ENCODE measurements at regions not wholly inside any gene's neighbourhood (a gene's known extent, or its start where the extent isn't known, plus 50 kb on each side); places are given as distances from the start of the nearest gene placed in this dataset.

DNA sequence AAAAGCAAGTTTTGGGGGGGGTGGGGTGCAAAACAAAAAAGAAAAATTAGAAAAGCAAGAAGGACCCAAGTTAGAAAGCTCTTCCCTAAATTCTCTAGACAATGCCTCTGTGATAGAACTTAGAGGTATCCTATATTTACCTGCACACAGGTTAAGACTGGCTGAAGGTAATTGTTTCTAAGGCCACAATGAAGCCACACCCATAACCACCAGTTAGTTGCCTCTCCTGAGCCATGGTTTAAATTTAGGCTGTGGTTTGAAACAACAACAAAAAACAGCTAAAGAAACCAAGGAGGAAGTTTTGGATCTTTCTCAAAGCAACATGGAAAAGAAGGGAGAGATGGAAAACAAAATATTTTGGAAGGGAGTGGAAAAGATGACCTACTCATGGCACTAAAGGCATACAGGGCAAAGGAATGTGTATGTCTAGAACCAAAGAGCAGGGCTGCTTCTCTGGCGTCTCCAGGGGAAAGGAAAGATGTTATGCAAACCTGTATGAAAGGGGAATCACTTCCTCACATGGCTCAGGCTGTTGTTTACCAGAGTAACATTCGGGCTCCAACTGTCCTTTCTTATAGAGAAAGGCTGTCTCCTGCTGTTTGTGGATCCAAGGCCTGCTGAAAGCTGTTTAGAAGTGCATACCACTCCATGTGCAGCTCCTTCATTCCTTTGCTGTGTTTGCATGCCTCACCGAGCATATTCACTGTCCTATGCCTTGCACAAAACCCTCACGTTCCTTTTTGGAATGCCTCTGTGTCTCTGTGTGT, 408.9 kb upstream of the MPDZ start:
- H3K4me3 ChIP-seq (ENCODE audit: low read depth, low read length), result no peak overlapping the region
- no peaks in the 10 kb centered on the region for H3K9me3 ChIP-seq (ENCODE audit: control insufficient read depth, insufficient read depth, low read depth, low read length)
- no peaks in the 10 kb centered on the region for H3K36me3 ChIP-seq (ENCODE audit: control insufficient read depth in 2 of 2, insufficient read depth in 1 of 2, low read length in 2 of 2)
- POLR2A ChIA-PET, result no interaction called here
- no peaks in the 10 kb centered on the region for H3K4me1 ChIP-seq (ENCODE audit: control insufficient read depth, insufficient read depth, low read length)
- TF ChIP-seq ZNF214 (tag by site-specific recombination; IDR thresholded peaks at IDR 0.05; ENCODE audit: borderline replicate concordance) (no peak), ZNF76 (tag by site-specific recombination; IDR thresholded peaks at IDR 0.05; ENCODE audit: borderline replicate concordance, low read depth) (no peak), GLIS2 (tag by site-specific recombination; IDR thresholded peaks at IDR 0.05) (no peak), ZNF555 (tag by site-specific recombination; conservative IDR thresholded peaks at IDR 0.05) (no peak), ZNF292 (tag by site-specific recombination; IDR thresholded peaks at IDR 0.05; ENCODE audit: borderline replicate concordance, low read depth) (no peak), ZNF335 (tag by site-specific recombination; conservative IDR thresholded peaks at IDR 0.05) (no peak), IKZF3 (tag by site-specific recombination; IDR thresholded peaks at IDR 0.05) (no peak), HOXD13 (CRISPR knock-in tag; IDR thresholded peaks at IDR 0.05; ENCODE audit: borderline replicate concordance) (no peak), ZNF433 (tag by site-specific recombination; IDR thresholded peaks at IDR 0.05; ENCODE audit: low read depth) (no peak), WT1 (tag by site-specific recombination; IDR thresholded peaks at IDR 0.05) (no peak), ZFP3 (tag by site-specific recombination; IDR thresholded peaks at IDR 0.05; ENCODE audit: low read depth) (no peak), ZNF10 (tag by site-specific recombination; IDR thresholded peaks at IDR 0.05) (no peak), SCRT1 (tag by site-specific recombination; IDR thresholded peaks at IDR 0.05; ENCODE audit: borderline replicate concordance) (no peak)
- TF ChIP-seq, protein P1, sequence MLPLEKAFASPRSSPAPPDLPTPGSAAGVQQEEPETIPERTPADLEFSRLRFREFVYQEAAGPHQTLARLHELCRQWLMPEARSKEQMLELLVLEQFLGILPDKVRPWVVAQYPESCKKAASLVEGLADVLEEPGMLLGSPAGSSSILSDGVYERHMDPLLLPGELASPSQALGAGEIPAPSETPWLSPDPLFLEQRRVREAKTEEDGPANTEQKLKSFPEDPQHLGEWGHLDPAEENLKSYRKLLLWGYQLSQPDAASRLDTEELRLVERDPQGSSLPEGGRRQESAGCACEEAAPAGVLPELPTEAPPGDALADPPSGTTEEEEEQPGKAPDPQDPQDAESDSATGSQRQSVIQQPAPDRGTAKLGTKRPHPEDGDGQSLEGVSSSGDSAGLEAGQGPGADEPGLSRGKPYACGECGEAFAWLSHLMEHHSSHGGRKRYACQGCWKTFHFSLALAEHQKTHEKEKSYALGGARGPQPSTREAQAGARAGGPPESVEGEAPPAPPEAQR (tag by site-specific recombination; IDR thresholded peaks at IDR 0.05), result no peak
- TF ChIP-seq, protein P2, sequence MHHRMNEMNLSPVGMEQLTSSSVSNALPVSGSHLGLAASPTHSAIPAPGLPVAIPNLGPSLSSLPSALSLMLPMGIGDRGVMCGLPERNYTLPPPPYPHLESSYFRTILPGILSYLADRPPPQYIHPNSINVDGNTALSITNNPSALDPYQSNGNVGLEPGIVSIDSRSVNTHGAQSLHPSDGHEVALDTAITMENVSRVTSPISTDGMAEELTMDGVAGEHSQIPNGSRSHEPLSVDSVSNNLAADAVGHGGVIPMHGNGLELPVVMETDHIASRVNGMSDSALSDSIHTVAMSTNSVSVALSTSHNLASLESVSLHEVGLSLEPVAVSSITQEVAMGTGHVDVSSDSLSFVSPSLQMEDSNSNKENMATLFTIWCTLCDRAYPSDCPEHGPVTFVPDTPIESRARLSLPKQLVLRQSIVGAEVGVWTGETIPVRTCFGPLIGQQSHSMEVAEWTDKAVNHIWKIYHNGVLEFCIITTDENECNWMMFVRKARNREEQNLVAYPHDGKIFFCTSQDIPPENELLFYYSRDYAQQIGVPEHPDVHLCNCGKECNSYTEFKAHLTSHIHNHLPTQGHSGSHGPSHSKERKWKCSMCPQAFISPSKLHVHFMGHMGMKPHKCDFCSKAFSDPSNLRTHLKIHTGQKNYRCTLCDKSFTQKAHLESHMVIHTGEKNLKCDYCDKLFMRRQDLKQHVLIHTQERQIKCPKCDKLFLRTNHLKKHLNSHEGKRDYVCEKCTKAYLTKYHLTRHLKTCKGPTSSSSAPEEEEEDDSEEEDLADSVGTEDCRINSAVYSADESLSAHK (tag by site-specific recombination; IDR thresholded peaks at IDR 0.05), result no peak
- CTCF ChIA-PET, result interaction anchor here (0.5 to 1.9 kb wide), 11 partner anchors 8 to 991 kb away, joined by 3 to 17 read pairs (median 3); no protein-coding TSS in a partner anchor
- H3K27ac ChIP-seq (ENCODE audit: extremely low read depth, low read depth, low read length), result no peak overlapping the region

DNA sequence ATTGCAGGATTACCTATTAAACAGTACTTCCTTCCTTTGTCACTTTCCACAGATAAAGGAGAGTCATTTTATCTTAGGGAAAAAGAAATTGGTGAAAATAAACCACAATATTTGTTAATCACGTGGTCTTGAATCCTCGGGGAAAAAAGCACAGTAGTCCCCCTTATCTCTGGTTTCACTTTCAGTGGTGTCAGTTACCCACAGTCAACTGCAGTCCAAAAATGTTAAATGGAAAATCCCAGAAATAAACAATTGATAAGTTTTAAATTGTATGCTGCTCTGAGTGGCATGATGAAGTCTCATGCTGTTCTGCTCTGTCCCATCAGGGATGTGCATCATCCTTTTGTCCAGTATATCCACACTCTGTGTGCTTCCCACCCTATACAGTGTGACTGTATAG, 405.2 kb upstream of the MPDZ start:
- H3K27ac ChIP-seq (ENCODE audit: extremely low read depth, low read depth, low read length), result no peak overlapping the region
- TF ChIP-seq GLI2 (tag by site-specific recombination; IDR thresholded peaks at IDR 0.05; ENCODE audit: borderline replicate concordance, low read depth), result no peak
- POLR2A ChIA-PET, result no interaction called here

DNA sequence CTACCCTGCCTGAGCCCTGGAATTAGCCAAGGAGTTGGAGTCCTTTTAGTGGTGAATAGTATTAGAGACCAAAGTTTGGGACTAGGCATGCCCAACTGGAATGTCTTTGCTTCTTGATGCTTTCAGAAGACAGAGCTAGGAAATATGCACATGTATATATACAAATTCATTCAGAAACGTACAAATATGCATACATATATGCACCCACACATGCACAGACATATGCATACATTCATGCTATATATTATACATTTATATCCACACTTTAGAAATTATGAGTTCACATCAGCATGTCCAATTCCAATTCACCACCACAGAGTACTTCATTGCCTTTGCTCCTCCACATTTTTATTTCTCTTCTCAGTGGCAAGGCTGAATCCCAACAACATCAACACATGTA, 398.3 kb upstream of the MPDZ start:
- no peak overlapping the region for H3K27ac ChIP-seq (ENCODE audit: extremely low read depth, low read depth, low read length)
- no peak overlapping the region for H3K4me3 ChIP-seq (ENCODE audit: low read depth, low read length)
- H3K36me3 ChIP-seq (ENCODE audit: control insufficient read depth in 2 of 2, insufficient read depth in 1 of 2, low read length in 2 of 2), result no peaks in the 10 kb centered on the region
- no peak for TF ChIP-seq PRDM1 (tag by site-specific recombination; IDR thresholded peaks at IDR 0.05)
- TF ChIP-seq ZNF350 (tag by site-specific recombination; IDR thresholded peaks at IDR 0.05), result no peak
- no peak for TF ChIP-seq ZNF416 (tag by site-specific recombination; IDR thresholded peaks at IDR 0.05)
- no peak for TF ChIP-seq KLF1 (tag by site-specific recombination; IDR thresholded peaks at IDR 0.05)
- TF ChIP-seq ZNF560 (tag by site-specific recombination; IDR thresholded peaks at IDR 0.05; ENCODE audit: borderline replicate concordance), result no peak
- no peak for TF ChIP-seq RBAK (tag by site-specific recombination; IDR thresholded peaks at IDR 0.05)
- TF ChIP-seq, protein P3, sequence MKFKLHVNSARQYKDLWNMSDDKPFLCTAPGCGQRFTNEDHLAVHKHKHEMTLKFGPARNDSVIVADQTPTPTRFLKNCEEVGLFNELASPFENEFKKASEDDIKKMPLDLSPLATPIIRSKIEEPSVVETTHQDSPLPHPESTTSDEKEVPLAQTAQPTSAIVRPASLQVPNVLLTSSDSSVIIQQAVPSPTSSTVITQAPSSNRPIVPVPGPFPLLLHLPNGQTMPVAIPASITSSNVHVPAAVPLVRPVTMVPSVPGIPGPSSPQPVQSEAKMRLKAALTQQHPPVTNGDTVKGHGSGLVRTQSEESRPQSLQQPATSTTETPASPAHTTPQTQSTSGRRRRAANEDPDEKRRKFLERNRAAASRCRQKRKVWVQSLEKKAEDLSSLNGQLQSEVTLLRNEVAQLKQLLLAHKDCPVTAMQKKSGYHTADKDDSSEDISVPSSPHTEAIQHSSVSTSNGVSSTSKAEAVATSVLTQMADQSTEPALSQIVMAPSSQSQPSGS (tag by site-specific recombination; IDR thresholded peaks at IDR 0.05; ENCODE audit: low read depth), result no peak
- no peak for TF ChIP-seq KLF7 (tag by site-specific recombination; IDR thresholded peaks at IDR 0.05; ENCODE audit: borderline replicate concordance)
- TF ChIP-seq ZNF658 (tag by site-specific recombination; IDR thresholded peaks at IDR 0.05), result no peak
- TF ChIP-seq ZNF121 (tag by site-specific recombination; IDR thresholded peaks at IDR 0.05), result no peak
- no peak for TF ChIP-seq ZNF623 (tag by site-specific recombination; IDR thresholded peaks at IDR 0.05)
- H3K4me1 ChIP-seq (ENCODE audit: control insufficient read depth, insufficient read depth, low read length), result no peaks in the 10 kb centered on the region
- H3K9me3 ChIP-seq (ENCODE audit: control insufficient read depth, insufficient read depth, low read depth, low read length), result no peaks in the 10 kb centered on the region
- CTCF ChIA-PET, result interaction anchor here (0.7 to 1.6 kb wide), 2 partner anchors 19 to 954 kb away, joined by 4 to 5 read pairs; no protein-coding TSS in a partner anchor
- POLR2A ChIA-PET, result no interaction called here

More for the DNA sequence above, 405.2 kb upstream of the MPDZ start:
- H3K9me3 ChIP-seq (ENCODE audit: control insufficient read depth, insufficient read depth, low read depth, low read length), result no peaks in the 10 kb centered on the region
- no peaks in the 10 kb centered on the region for H3K36me3 ChIP-seq (ENCODE audit: control insufficient read depth in 2 of 2, insufficient read depth in 1 of 2, low read length in 2 of 2)
- CTCF ChIA-PET, result interaction anchor here (0.6 kb wide), 1 partner anchor 242 kb away, joined by 5 read pairs; no protein-coding TSS in a partner anchor
- no peak overlapping the region for H3K4me3 ChIP-seq (ENCODE audit: low read depth, low read length)
- H3K4me1 ChIP-seq (ENCODE audit: control insufficient read depth, insufficient read depth, low read length), result no peaks in the 10 kb centered on the region

Data from HEK293 (cell line).